ENCODE measurements at regions not wholly inside any gene's neighbourhood (a gene's known extent, or its start where the extent isn't known, plus 50 kb on each side); places are given as distances from the start of the nearest gene placed in this dataset.

DNA sequence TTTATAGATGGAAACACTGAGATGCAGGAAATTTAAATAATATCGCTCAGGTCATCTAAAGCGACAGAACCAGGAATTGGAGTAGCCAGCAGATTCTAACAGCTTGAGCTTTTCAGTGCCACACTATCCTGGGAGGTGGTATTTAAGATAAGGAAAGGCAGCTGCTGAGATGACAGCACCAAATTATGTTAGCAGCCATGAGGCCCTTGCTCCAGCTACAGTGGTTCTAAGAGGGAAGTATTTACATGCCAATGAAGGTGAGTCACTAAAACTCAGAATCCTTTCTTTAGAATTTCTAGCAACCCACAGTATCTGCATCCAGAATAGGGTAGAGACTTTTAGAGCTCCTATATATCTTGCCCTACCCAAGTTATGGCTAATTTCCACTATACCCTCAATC, 127.0 kb upstream of the VLDLR start:
- TF ChIP-seq, protein P1, sequence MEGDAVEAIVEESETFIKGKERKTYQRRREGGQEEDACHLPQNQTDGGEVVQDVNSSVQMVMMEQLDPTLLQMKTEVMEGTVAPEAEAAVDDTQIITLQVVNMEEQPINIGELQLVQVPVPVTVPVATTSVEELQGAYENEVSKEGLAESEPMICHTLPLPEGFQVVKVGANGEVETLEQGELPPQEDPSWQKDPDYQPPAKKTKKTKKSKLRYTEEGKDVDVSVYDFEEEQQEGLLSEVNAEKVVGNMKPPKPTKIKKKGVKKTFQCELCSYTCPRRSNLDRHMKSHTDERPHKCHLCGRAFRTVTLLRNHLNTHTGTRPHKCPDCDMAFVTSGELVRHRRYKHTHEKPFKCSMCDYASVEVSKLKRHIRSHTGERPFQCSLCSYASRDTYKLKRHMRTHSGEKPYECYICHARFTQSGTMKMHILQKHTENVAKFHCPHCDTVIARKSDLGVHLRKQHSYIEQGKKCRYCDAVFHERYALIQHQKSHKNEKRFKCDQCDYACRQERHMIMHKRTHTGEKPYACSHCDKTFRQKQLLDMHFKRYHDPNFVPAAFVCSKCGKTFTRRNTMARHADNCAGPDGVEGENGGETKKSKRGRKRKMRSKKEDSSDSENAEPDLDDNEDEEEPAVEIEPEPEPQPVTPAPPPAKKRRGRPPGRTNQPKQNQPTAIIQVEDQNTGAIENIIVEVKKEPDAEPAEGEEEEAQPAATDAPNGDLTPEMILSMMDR (IDR thresholded peaks at IDR 0.05; ENCODE audit: insufficient read depth, low read depth, low read length): no peak
- no peak for TF ChIP-seq EZH2 (IDR thresholded peaks at IDR 0.05; ENCODE audit: insufficient read depth, low read length)

Measured in astrocyte (in vitro differentiated cells and primary cell).